ENCODE measurements at regions not wholly inside any gene's neighbourhood (a gene's known extent, or its start where the extent isn't known, plus 50 kb on each side); places are given as distances from the start of the nearest gene placed in this dataset.

GRCh38 chr5:87705876-87706275, 293.1 kb upstream of the CCNH start:
- in situ Hi-C loops (cut with MboI) = no loop called here

More at GRCh38 chr5:87705876-87706275, 293.1 kb upstream of the CCNH start:
- H3K4me1 ChIP-seq (replicated peaks in 1 of 2; ENCODE audit: control insufficient read depth in 2 of 2, insufficient read depth in 2 of 2, low read length in 2 of 2) = no peaks in the 10 kb centered on the region
- no peaks in the 10 kb centered on the region for H3K9me1 ChIP-seq (ENCODE audit: control insufficient read depth, insufficient read depth, low read length)
- TF ChIP-seq SMAD4 (CRISPR knock-in tag; conservative IDR thresholded peaks at IDR 0.05) (no peak), U2AF2 (optimal IDR thresholded peaks at IDR 0.05; ENCODE audit: low read depth, low read length) (no peak), NCOR1 (IDR thresholded peaks at IDR 0.05) (no peak), HDAC2 (IDR thresholded peaks at IDR 0.05) (no peak), NFE2L1 (tag; IDR thresholded peaks at IDR 0.05; ENCODE audit: borderline replicate concordance, low read depth) (no peak), KLF16 (IDR thresholded peaks at IDR 0.05) (no peak), SETDB1 (IDR thresholded peaks at IDR 0.05; ENCODE audit: low read length) (no peak), SNIP1 (IDR thresholded peaks at IDR 0.05; ENCODE audit: low read depth) (no peak), ZNF311 (CRISPR knock-in tag; IDR thresholded peaks at IDR 0.05) (no peak), NONO (IDR thresholded peaks at IDR 0.05; ENCODE audit: low read depth in 2 of 2, low read length in 1 of 2) (no peak), KDM1A (IDR thresholded peaks at IDR 0.05) (no peak), ZNF41 (CRISPR knock-in tag; conservative IDR thresholded peaks at IDR 0.05) (no peak), MXD1 (CRISPR knock-in tag; IDR thresholded peaks at IDR 0.05; ENCODE audit: borderline replicate concordance, poor library complexity, severe bottlenecking) (no peak)
- TF ChIP-seq, protein P1, sequence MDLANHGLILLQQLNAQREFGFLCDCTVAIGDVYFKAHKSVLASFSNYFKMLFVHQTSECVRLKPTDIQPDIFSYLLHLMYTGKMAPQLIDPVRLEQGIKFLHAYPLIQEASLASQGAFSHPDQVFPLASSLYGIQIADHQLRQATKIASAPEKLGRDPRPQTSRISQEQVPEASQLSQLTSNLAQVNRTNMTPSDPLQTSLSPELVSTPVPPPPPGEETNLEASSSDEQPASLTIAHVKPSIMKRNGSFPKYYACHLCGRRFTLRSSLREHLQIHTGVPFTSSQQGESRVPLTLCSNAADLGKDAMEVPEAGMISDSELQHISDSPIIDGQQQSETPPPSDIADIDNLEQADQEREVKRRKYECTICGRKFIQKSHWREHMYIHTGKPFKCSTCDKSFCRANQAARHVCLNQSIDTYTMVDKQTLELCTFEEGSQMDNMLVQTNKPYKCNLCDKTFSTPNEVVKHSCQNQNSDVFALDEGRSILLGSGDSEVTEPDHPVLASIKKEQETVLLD (IDR thresholded peaks at IDR 0.05) = no peak
- TF ChIP-seq, protein P2, sequence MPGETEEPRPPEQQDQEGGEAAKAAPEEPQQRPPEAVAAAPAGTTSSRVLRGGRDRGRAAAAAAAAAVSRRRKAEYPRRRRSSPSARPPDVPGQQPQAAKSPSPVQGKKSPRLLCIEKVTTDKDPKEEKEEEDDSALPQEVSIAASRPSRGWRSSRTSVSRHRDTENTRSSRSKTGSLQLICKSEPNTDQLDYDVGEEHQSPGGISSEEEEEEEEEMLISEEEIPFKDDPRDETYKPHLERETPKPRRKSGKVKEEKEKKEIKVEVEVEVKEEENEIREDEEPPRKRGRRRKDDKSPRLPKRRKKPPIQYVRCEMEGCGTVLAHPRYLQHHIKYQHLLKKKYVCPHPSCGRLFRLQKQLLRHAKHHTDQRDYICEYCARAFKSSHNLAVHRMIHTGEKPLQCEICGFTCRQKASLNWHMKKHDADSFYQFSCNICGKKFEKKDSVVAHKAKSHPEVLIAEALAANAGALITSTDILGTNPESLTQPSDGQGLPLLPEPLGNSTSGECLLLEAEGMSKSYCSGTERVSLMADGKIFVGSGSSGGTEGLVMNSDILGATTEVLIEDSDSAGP (CRISPR knock-in tag; IDR thresholded peaks at IDR 0.05) = no peak
- no peaks in the 10 kb centered on the region for H3K36me3 ChIP-seq (ENCODE audit: control insufficient read depth, insufficient read depth, low read length)
- no peaks in the 10 kb centered on the region for H3K27me3 ChIP-seq (ENCODE audit: control insufficient read depth in 2 of 2, insufficient read depth in 2 of 2, low read length in 2 of 2)
- POLR2A ChIA-PET = no interaction called here
- H4K20me1 ChIP-seq (replicated peaks; ENCODE audit: control insufficient read depth, insufficient read depth, low read length) = no peaks in the 10 kb centered on the region
- no peak overlapping the region for H3K9ac ChIP-seq (ENCODE audit: insufficient read depth in 1 of 2, low read depth in 2 of 2, low read length in 2 of 2)
- no peaks in the 10 kb centered on the region for H3K9me3 ChIP-seq (replicated peaks; ENCODE audit: control insufficient read depth, insufficient read depth, low read depth, low read length)
- no peak overlapping the region for H2AFZ ChIP-seq (ENCODE audit: low read depth, low read length)
- DNase-seq (ENCODE audit: extremely low read depth in 1 of 4, low spot score in 3 of 4) (no peak), FAIRE-seq (no peak), ATAC-seq (no peak)
- WGBS (ENCODE audit: insufficient coverage, low coverage, missing lambda C conversion rate) = 0% methylated on average over 1 of the region's 1 CpG
- H3K4me2 ChIP-seq (ENCODE audit: insufficient read depth, low read length) = no peak overlapping the region
- H3K27ac ChIP-seq (ENCODE audit: extremely low read depth, low read depth, low read length) = no peak overlapping the region
- H3K4me3 ChIP-seq = no peak overlapping the region
- intact Hi-C loops (cut with micrococcal nuclease) = no loop called here
- BruUV-seq (replicated peaks) = no TSS peak
- H3K79me2 ChIP-seq (ENCODE audit: control insufficient read depth, insufficient read depth, low read length) = no peaks in the 10 kb centered on the region
- CTCF ChIA-PET (ENCODE audit: low intra/inter-chr PET ratio) = no interaction called here

Data from K562 (cell line).